GM06990 (cell line): ENCODE measurements at regions not wholly inside any gene's neighbourhood (a gene's known extent, or its start where the extent isn't known, plus 50 kb on each side); places are given as distances from the start of the nearest gene placed in this dataset.

Experiments used
- DNase-seq: peaks from one replicate; pipeline ENCODE4 v3.0.0-alpha.2; 2011; ENCODE audit not compliant: insufficient read length; ENCODE audit errors: extremely low read depth
- H3K27me3 ChIP-seq: replicated peaks from 2 replicates; pipeline ENCODE4 v1.6.0; 2011; ENCODE audit warnings: low read length; ENCODE audit not compliant: control insufficient read depth, insufficient read depth
- H3K36me3 ChIP-seq: 2 replicates; pipeline ENCODE4 v1.5.1; 2011; ENCODE audit warnings: low read length; ENCODE audit not compliant: control insufficient read depth, insufficient read depth
- H3K4me3 ChIP-seq: replicated peaks from 2 replicates; pipeline ENCODE4 v1.5.1; 2011; ENCODE audit warnings: low read depth, mild to moderate bottlenecking, control low read depth, low read length
- TF ChIP-seq, protein P1 (sequence below): IDR thresholded peaks from 2 replicates; pipeline ENCODE4 v1.5.1; 2011; ENCODE audit warnings: low read length, control low read depth, mild to moderate bottlenecking, inconsistent platforms; ENCODE audit not compliant: insufficient read depth, poor library complexity, severe bottlenecking

DNA sequence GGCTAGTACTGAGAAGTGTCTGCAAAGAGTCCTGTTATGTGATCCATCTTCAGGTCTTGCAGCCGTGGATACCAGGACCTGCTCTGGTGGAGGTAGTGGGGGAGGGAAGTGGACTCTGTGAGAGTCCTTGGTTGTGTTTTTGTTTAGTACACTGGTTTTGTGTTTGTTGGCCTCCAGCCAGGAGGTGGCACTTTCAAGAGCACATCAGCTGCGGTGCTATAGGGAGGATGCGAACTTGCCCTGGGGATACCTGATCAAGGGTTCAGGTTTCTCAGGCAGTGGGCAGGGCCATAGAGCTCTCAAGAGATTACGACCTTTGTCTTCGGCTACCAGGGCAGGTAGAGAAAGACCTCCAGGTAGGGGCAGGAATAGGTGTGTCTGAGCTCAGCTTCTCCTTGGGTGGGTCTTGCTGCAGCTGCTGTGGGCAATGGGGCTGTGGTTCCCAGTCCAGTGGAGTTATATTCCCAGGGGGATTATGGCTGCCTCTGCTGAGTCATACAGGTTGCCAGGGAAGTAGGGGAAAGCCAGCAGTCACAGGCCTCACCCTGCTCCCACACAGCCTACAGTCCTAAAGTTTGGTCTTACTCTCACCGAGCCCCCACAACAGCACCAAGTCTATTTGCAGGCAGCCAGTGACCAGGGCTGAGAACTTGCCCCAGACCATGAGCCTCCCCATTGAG lies 132.8 kb upstream of the NPHP3 start:
- no peaks in the 10 kb centered on the region; the same call in 1 of the 2 replicates for H3K27me3 ChIP-seq
- no peak overlapping the region for H3K4me3 ChIP-seq
- H3K36me3 ChIP-seq, result no peaks in the 10 kb centered on the region
- no peak for DNase-seq
- TF ChIP-seq, protein P1, sequence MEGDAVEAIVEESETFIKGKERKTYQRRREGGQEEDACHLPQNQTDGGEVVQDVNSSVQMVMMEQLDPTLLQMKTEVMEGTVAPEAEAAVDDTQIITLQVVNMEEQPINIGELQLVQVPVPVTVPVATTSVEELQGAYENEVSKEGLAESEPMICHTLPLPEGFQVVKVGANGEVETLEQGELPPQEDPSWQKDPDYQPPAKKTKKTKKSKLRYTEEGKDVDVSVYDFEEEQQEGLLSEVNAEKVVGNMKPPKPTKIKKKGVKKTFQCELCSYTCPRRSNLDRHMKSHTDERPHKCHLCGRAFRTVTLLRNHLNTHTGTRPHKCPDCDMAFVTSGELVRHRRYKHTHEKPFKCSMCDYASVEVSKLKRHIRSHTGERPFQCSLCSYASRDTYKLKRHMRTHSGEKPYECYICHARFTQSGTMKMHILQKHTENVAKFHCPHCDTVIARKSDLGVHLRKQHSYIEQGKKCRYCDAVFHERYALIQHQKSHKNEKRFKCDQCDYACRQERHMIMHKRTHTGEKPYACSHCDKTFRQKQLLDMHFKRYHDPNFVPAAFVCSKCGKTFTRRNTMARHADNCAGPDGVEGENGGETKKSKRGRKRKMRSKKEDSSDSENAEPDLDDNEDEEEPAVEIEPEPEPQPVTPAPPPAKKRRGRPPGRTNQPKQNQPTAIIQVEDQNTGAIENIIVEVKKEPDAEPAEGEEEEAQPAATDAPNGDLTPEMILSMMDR, result no peak

DNA sequence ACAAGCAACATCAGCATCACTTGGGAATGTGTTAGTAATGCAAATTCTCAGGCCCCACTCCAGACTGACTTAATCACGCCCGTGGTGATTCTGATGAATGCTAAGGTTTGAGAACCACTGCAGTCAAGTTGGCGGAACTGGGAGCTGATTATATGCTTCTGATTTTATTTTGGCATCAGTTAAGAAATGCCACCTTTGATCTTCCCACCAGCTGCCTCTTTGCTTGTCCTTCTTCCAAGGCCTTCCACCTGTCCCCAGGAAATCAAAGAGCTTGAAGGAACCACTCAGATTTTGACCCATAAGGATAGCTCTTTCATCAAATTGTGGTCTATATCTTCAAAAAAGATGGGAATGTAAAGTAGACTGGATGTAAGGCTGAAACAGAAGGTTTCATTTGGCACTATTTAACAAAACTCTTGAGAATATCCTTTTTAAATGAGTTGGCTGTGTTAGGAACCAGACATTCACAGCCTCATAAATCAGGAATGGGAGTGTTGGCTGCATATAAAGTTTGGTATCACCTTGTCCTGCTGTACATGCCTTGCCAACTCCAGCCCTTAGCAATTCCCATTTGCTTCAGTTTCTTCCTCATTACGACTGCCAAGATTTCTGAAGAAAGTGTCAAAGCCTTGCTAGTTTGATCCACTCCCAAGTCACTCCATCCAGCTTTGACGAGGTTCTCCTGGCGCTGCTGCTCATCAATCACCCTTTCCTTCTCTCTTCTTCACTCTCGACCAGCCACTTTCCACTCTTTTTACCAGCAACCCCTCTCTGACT lies 125.8 kb upstream of the NPHP3 start:
- H3K27me3 ChIP-seq, result no peaks in the 10 kb centered on the region; the same call in 1 of the 2 replicates
- DNase-seq, result no peak
- TF ChIP-seq, protein P1, result no peak
- no peaks in the 10 kb centered on the region for H3K36me3 ChIP-seq
- no peak overlapping the region for H3K4me3 ChIP-seq

DNA sequence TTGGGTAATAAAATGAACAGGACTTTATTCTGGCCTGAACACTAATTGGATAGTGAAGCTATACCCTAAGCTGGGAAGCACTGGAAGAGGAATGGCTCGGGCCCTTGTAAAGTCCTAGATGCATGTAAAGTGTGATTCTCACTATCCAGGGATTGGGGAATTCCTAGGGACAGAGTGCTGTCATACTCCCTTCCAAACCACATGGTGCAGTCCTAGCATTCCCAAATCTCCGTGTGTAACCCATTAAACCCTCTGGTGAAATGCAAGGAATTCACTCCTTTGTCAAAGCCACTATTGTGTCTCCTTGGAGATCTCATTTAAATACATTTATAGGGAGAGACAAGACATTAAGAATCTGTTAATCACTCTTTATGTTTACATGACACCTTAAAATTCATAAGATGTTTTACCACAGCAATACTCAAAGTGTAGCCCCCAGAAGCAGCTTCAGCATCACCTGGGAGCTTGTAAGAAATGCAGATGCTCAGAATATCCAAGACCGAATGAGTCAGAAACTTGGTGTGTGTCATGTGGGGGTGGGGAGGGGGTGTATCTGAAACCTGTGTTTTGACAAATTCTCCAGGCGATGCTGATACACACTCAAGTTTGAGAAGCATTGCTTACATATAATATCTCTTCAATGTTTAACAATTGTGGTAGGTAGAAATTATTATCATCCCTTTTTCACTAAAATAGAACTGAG lies 121.8 kb upstream of the NPHP3 start:
- DNase-seq, result no peak
- Histone ChIP-seq H3K4me3 (no peak overlapping the region), H3K27me3 (no peaks in the 10 kb centered on the region; the same call in 1 of the 2 replicates), H3K36me3 (no peaks in the 10 kb centered on the region)
- TF ChIP-seq, protein P1, result no peak

DNA sequence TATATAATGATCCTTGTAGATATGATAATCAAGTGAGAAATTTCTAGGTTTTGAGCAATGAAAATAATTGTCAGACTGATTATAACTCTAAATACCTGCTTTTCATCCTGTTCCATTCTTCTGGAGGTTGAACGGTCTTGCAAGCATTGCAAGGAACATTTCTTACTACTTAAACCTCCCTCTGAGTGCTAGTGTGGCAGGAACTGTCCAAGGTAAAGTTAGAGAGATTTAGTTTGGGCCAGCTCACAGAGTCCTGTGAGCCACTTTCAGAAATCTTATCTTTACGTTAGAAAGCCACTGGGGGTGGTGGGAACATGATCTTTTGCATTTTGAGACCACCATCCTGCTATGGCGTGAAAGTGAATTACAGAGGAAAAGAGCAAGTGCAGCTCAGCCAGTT lies 121.1 kb upstream of the NPHP3 start:
- no peaks in the 10 kb centered on the region for H3K36me3 ChIP-seq
- TF ChIP-seq, protein P1, result no peak
- H3K27me3 ChIP-seq, result no peaks in the 10 kb centered on the region; the same call in 1 of the 2 replicates
- no peak overlapping the region for H3K4me3 ChIP-seq
- DNase-seq, result no peak

DNA sequence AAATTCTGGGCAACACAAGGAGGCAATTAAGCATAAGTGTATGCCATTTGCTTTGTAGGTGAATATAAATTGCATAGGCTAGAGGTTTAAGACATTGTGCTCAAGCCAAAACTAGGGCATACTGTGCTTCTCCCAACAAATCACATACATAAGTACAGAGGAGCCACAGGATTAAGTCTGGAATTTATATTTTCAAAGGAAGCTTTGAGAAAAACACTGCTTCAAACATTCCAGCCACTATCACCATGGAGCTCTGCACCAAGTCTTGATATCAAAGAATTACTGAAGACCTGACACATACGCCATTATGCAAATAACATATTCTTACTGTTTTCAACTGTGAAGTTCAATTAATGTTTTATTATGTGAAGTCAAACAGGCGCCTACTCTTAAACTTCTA lies 119.4 kb upstream of the NPHP3 start:
- TF ChIP-seq, protein P1, result no peak
- no peak for DNase-seq
- H3K4me3 ChIP-seq, result no peak overlapping the region
- H3K36me3 ChIP-seq, result no peaks in the 10 kb centered on the region
- no peaks in the 10 kb centered on the region; the same call in 1 of the 2 replicates for H3K27me3 ChIP-seq
